ENCODE measurements at regions not wholly inside any gene's neighbourhood (a gene's known extent, or its start where the extent isn't known, plus 50 kb on each side); places are given as distances from the start of the nearest gene placed in this dataset.

- Histone ChIP-seq H3K4me3 (no peak overlapping the region), H3K27me3 (no peaks in the 10 kb centered on the region), H3K27ac (no peak overlapping the region), H3K36me3 (no peaks in the 10 kb centered on the region), H3K9me3 (no peaks in the 10 kb centered on the region), H3K4me1 (no peaks in the 10 kb centered on the region)
- in situ Hi-C loops (cut with MboI; ENCODE audit: low pct_ligation_motif_present in 1 of 4, low pct_unique_long_range_greater_than_20kb in 1 of 4, low sequenced_read_pairs in 3 of 4): no loop called here
- WGBS, 2 donors (ENCODE audit: low coverage in 1 of 2): 78 to 82% methylated on average over 1 of the region's 1 CpG
- DNase-seq: no peak
- intact Hi-C loops (cut with DNase I; ENCODE audit: low total_unique reads): no loop called here
- TF ChIP-seq POLR2AphosphoS5 (IDR thresholded peaks at IDR 0.05) (no peak), POLR2A (IDR thresholded peaks at IDR 0.05) (no peak), EP300 (IDR thresholded peaks at IDR 0.05; ENCODE audit: low read depth) (no peak), CTCF (IDR thresholded peaks at IDR 0.05) (no peak)
These were observed 642.5 kb upstream of the CCDC54 start for GRCh38 chr3:106734712-106735111.

GRCh38 chr3:106737265-106737664 is 640.0 kb upstream of the CCDC54 start:
- intact Hi-C loops (cut with DNase I; ENCODE audit: low total_unique reads): no loop called here
- Histone ChIP-seq H3K4me3 (no peak overlapping the region), H3K27ac (no peak overlapping the region), H3K9me3 (no peaks in the 10 kb centered on the region), H3K4me1 (no peaks in the 10 kb centered on the region), H3K36me3 (no peaks in the 10 kb centered on the region), H3K27me3 (no peaks in the 10 kb centered on the region)
- WGBS, 2 donors (ENCODE audit: low coverage in 1 of 2): 86 to 100% methylated on average over 1 of the region's 1 CpG
- TF ChIP-seq POLR2AphosphoS5 (IDR thresholded peaks at IDR 0.05): no peak
- in situ Hi-C loops (cut with MboI; ENCODE audit: low pct_ligation_motif_present in 1 of 4, low pct_unique_long_range_greater_than_20kb in 1 of 4, low sequenced_read_pairs in 3 of 4): no loop called here
- DNase-seq: no peak

GRCh38 chr3:106740116-106740515 is 637.1 kb upstream of the CCDC54 start:
- 47 to 56% methylated on average over 1 of the region's 1 CpG for WGBS, 2 donors (ENCODE audit: low coverage in 1 of 2)
- Histone ChIP-seq H3K9me3 (no peaks in the 10 kb centered on the region), H3K36me3 (no peaks in the 10 kb centered on the region), H3K27me3 (no peaks in the 10 kb centered on the region), H3K4me3 (no peak overlapping the region), H3K4me1 (no peaks in the 10 kb centered on the region), H3K27ac (no peak overlapping the region)
- TF ChIP-seq POLR2AphosphoS5 (IDR thresholded peaks at IDR 0.05) (no peak), CTCF (IDR thresholded peaks at IDR 0.05) (no peak), POLR2A (IDR thresholded peaks at IDR 0.05) (no peak), EP300 (IDR thresholded peaks at IDR 0.05; ENCODE audit: low read depth) (no peak)
- in situ Hi-C loops (cut with MboI; ENCODE audit: low pct_ligation_motif_present in 1 of 4, low pct_unique_long_range_greater_than_20kb in 1 of 4, low sequenced_read_pairs in 3 of 4): no loop called here
- no peak for DNase-seq
- intact Hi-C loops (cut with DNase I; ENCODE audit: low total_unique reads): no loop called here

- in situ Hi-C loops (cut with MboI; ENCODE audit: low pct_ligation_motif_present in 1 of 4, low pct_unique_long_range_greater_than_20kb in 1 of 4, low sequenced_read_pairs in 3 of 4) (no loop called here), intact Hi-C loops (cut with DNase I; ENCODE audit: low total_unique reads) (no loop called here)
- no peaks in the 10 kb centered on the region for H3K36me3 ChIP-seq
- TF ChIP-seq EP300 (IDR thresholded peaks at IDR 0.05; ENCODE audit: low read depth) (no peak), POLR2AphosphoS5 (IDR thresholded peaks at IDR 0.05) (no peak), CTCF (IDR thresholded peaks at IDR 0.05) (no peak)
- 63 to 64% methylated on average over 7 of the region's 7 CpGs for WGBS, 2 donors (ENCODE audit: low coverage in 1 of 2)
- no peaks in the 10 kb centered on the region for H3K4me1 ChIP-seq
- H3K27me3 ChIP-seq: no peaks in the 10 kb centered on the region
- no peak overlapping the region for H3K4me3 ChIP-seq
- no peak for DNase-seq
- no peak overlapping the region for H3K27ac ChIP-seq
- H3K9me3 ChIP-seq: no peaks in the 10 kb centered on the region
These were observed 631.7 kb upstream of the CCDC54 start for GRCh38 chr3:106745344-106746168.

GRCh38 chr3:106746286-106746685 is 631.0 kb upstream of the CCDC54 start:
- no peak for TF ChIP-seq EP300 (IDR thresholded peaks at IDR 0.05; ENCODE audit: low read depth)
- TF ChIP-seq POLR2A (IDR thresholded peaks at IDR 0.05): no peak
- TF ChIP-seq CTCF (IDR thresholded peaks at IDR 0.05): no peak
- TF ChIP-seq POLR2AphosphoS5 (IDR thresholded peaks at IDR 0.05): no peak
- H3K4me3 ChIP-seq: no peak overlapping the region
- DNase-seq: no peak
- no peaks in the 10 kb centered on the region for H3K27me3 ChIP-seq
- H3K27ac ChIP-seq: no peak overlapping the region
- H3K36me3 ChIP-seq: no peaks in the 10 kb centered on the region
- in situ Hi-C loops (cut with MboI; ENCODE audit: low pct_ligation_motif_present in 1 of 4, low pct_unique_long_range_greater_than_20kb in 1 of 4, low sequenced_read_pairs in 3 of 4): no loop called here
- no peaks in the 10 kb centered on the region for H3K4me1 ChIP-seq
- intact Hi-C loops (cut with DNase I; ENCODE audit: low total_unique reads): no loop called here
- no peaks in the 10 kb centered on the region for H3K9me3 ChIP-seq

Measured in transverse colon (tissue), 4 donors.